Osteoblast (primary cell): ENCODE measurements at regions not wholly inside any gene's neighbourhood (a gene's known extent, or its start where the extent isn't known, plus 50 kb on each side); places are given as distances from the start of the nearest gene placed in this dataset.

Source experiments
- DNase-seq: peaks from one replicate; pipeline ENCODE4 v3.0.0; 2011; ENCODE audit warnings: low spot score, mixed read lengths; ENCODE audit not compliant: insufficient read length; ENCODE audit errors: missing footprints
- H2AFZ ChIP-seq: 2 replicates; pipeline ENCODE4 v1.6.0; 2011; ENCODE audit warnings: mild to moderate bottlenecking, low read length
- H3K27ac ChIP-seq: 2 replicates; pipeline ENCODE4 v1.5.1; 2011; ENCODE audit warnings: mild to moderate bottlenecking, low read depth, low read length, moderate library complexity
- H3K27me3 ChIP-seq: 2 replicates; pipeline ENCODE4 v1.6.0; 2012; ENCODE audit warnings: mild to moderate bottlenecking, control low read depth, inconsistent platforms, low read length, moderate library complexity; ENCODE audit not compliant: insufficient read depth
- H3K36me3 ChIP-seq: 2 replicates; pipeline ENCODE4 v1.5.1; 2011; ENCODE audit warnings: mild to moderate bottlenecking, low read length, control low read depth, moderate library complexity; ENCODE audit not compliant: insufficient read depth
- H3K4me1 ChIP-seq: 2 replicates; pipeline ENCODE4 v1.5.1; 2011; ENCODE audit warnings: mild to moderate bottlenecking, low read length, control low read depth, moderate library complexity; ENCODE audit not compliant: insufficient read depth
- H3K4me2 ChIP-seq: 2 replicates; pipeline ENCODE4 v1.6.0; 2011; ENCODE audit warnings: mild to moderate bottlenecking, low read length; ENCODE audit not compliant: insufficient read depth
- H3K4me3 ChIP-seq: fragments of 200-600 bp; sonication (generic); 3 replicates; pipeline ENCODE4 v1.5.1; 2012; ENCODE audit warnings: mild to moderate bottlenecking, low read length, inconsistent platforms; ENCODE audit not compliant: insufficient read depth
- H3K79me2 ChIP-seq: 2 replicates; pipeline ENCODE4 v1.6.0; 2012; ENCODE audit warnings: mild to moderate bottlenecking, low read length, control low read depth, inconsistent platforms; ENCODE audit not compliant: insufficient read depth
- H3K9me3 ChIP-seq: 2 replicates; pipeline ENCODE4 v1.5.1; 2011; ENCODE audit warnings: low read depth, low read length, control low read depth
- H4K20me1 ChIP-seq: 2 replicates; pipeline ENCODE4 v1.6.0; 2012; ENCODE audit warnings: mild to moderate bottlenecking, low read length, control low read depth; ENCODE audit not compliant: insufficient read depth
- TF ChIP-seq, protein P1 (sequence below): IDR thresholded peaks from 2 replicates; pipeline ENCODE4 v1.5.1; 2011; ENCODE audit warnings: mild to moderate bottlenecking, low read depth, low read length, moderate library complexity; ENCODE audit errors: extremely low read depth

- H3K4me3 ChIP-seq = no peak overlapping the region
- no peak for DNase-seq
Measured at GRCh38 chr10:108427146-108427545, 1262.6 kb upstream of the SORCS1 start.

GRCh38 chr10:108425283-108425964 lies 1260.9 kb upstream of the SORCS1 start:
- H3K9me3 ChIP-seq = peaks cover 2% of the 10 kb centered on the region
- no peak overlapping the region for H2AFZ ChIP-seq
- TF ChIP-seq, protein P1, sequence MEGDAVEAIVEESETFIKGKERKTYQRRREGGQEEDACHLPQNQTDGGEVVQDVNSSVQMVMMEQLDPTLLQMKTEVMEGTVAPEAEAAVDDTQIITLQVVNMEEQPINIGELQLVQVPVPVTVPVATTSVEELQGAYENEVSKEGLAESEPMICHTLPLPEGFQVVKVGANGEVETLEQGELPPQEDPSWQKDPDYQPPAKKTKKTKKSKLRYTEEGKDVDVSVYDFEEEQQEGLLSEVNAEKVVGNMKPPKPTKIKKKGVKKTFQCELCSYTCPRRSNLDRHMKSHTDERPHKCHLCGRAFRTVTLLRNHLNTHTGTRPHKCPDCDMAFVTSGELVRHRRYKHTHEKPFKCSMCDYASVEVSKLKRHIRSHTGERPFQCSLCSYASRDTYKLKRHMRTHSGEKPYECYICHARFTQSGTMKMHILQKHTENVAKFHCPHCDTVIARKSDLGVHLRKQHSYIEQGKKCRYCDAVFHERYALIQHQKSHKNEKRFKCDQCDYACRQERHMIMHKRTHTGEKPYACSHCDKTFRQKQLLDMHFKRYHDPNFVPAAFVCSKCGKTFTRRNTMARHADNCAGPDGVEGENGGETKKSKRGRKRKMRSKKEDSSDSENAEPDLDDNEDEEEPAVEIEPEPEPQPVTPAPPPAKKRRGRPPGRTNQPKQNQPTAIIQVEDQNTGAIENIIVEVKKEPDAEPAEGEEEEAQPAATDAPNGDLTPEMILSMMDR = no peak
- no peaks in the 10 kb centered on the region for H3K27me3 ChIP-seq
- no peaks in the 10 kb centered on the region for H4K20me1 ChIP-seq
- no peak for DNase-seq
- H3K36me3 ChIP-seq = no peaks in the 10 kb centered on the region
- no peak overlapping the region for H3K4me2 ChIP-seq
- H3K79me2 ChIP-seq = no peaks in the 10 kb centered on the region
- no peaks in the 10 kb centered on the region for H3K4me1 ChIP-seq
- H3K27ac ChIP-seq = no peak overlapping the region
- H3K4me3 ChIP-seq = no peak overlapping the region

More at GRCh38 chr10:108427146-108427545, 1262.6 kb upstream of the SORCS1 start:
- Histone ChIP-seq H3K27ac (no peak overlapping the region), H3K79me2 (no peaks in the 10 kb centered on the region), H3K9me3 (peaks cover 2% of the 10 kb centered on the region), H3K36me3 (no peaks in the 10 kb centered on the region), H4K20me1 (no peaks in the 10 kb centered on the region), H3K4me1 (no peaks in the 10 kb centered on the region), H2AFZ (no peak overlapping the region), H3K27me3 (no peaks in the 10 kb centered on the region), H3K4me2 (no peak overlapping the region)
- TF ChIP-seq, protein P1 = no peak

DNA sequence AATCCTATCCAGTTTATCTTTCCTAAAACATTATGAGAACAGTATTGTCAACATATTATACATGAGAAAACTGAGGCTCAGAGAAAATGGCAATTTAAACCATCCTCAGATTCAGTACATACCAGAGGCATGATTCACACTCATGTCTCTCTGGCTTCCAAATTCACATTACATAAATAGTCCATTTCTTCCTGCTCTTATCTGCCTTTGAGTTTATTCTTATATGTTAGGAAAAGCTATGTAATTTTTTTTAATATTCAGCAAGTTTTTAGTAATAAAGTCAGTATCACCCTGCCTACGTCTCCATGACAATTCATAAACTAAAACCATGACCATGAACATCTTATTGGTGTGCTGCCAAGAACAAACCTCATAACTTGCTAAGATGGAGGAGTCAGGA lies 1260.2 kb upstream of the SORCS1 start:
- Histone ChIP-seq H2AFZ (no peak overlapping the region), H3K27me3 (no peaks in the 10 kb centered on the region), H3K4me3 (no peak overlapping the region), H4K20me1 (no peaks in the 10 kb centered on the region), H3K27ac (no peak overlapping the region), H3K79me2 (no peaks in the 10 kb centered on the region), H3K36me3 (no peaks in the 10 kb centered on the region), H3K4me2 (no peak overlapping the region), H3K4me1 (no peaks in the 10 kb centered on the region), H3K9me3 (peaks cover 2% of the 10 kb centered on the region)
- TF ChIP-seq, protein P1 = no peak
- DNase-seq = no peak

- no peak overlapping the region for H3K27ac ChIP-seq
- no peak overlapping the region for H2AFZ ChIP-seq
- H3K4me3 ChIP-seq = no peak overlapping the region
- H3K9me3 ChIP-seq = no peaks in the 10 kb centered on the region
- no peaks in the 10 kb centered on the region for H3K4me1 ChIP-seq
- no peak for DNase-seq
- H3K27me3 ChIP-seq = no peaks in the 10 kb centered on the region
- no peaks in the 10 kb centered on the region for H4K20me1 ChIP-seq
- H3K79me2 ChIP-seq = no peaks in the 10 kb centered on the region
- no peaks in the 10 kb centered on the region for H3K36me3 ChIP-seq
- no peak overlapping the region for H3K4me2 ChIP-seq
- TF ChIP-seq, protein P1 = no peak
Measured at GRCh38 chr10:108422286-108422685, 1257.8 kb upstream of the SORCS1 start.
